ENCODE measurements at regions not wholly inside any gene's neighbourhood (a gene's known extent, or its start where the extent isn't known, plus 50 kb on each side); places are given as distances from the start of the nearest gene placed in this dataset.

GRCh38 chr18:70870292-70870691 is 581.4 kb downstream of the SOCS6 start:
- no peaks in the 10 kb centered on the region for H3K4me1 ChIP-seq (ENCODE audit: insufficient read depth, poor library complexity, severe bottlenecking)

GRCh38 chr18:70848329-70848728 is 559.5 kb downstream of the SOCS6 start:
- ATAC-seq (ENCODE audit: low read depth) (no peak), DNase-seq (ENCODE audit: low spot score) (no peak)
- no peaks in the 10 kb centered on the region for H3K4me1 ChIP-seq (ENCODE audit: insufficient read depth, poor library complexity, severe bottlenecking)

More at GRCh38 chr18:70870292-70870691, 581.4 kb downstream of the SOCS6 start:
- TF ChIP-seq CTCF (IDR thresholded peaks at IDR 0.05; ENCODE audit: poor library complexity, severe bottlenecking): no peak
- H3K27me3 ChIP-seq (ENCODE audit: insufficient read depth, poor library complexity, severe bottlenecking): no peaks in the 10 kb centered on the region
- no peak overlapping the region for H3K4me3 ChIP-seq (ENCODE audit: severe bottlenecking)
- no peaks in the 10 kb centered on the region for H3K36me3 ChIP-seq (ENCODE audit: low read depth)
- ATAC-seq (ENCODE audit: low read depth) (no peak), DNase-seq (ENCODE audit: low spot score) (no peak)
- no peaks in the 10 kb centered on the region for H3K9me3 ChIP-seq (ENCODE audit: severe bottlenecking)
- H3K27ac ChIP-seq (ENCODE audit: poor library complexity, severe bottlenecking): no peak overlapping the region

GRCh38 chr18:70840649-70841048 is 551.8 kb downstream of the SOCS6 start:
- no peaks in the 10 kb centered on the region for H3K36me3 ChIP-seq (ENCODE audit: low read depth)
- TF ChIP-seq CTCF (IDR thresholded peaks at IDR 0.05; ENCODE audit: poor library complexity, severe bottlenecking): no peak
- no peaks in the 10 kb centered on the region for H3K4me1 ChIP-seq (ENCODE audit: insufficient read depth, poor library complexity, severe bottlenecking)
- H3K4me3 ChIP-seq (ENCODE audit: severe bottlenecking): no peak overlapping the region
- ATAC-seq (ENCODE audit: low read depth): no peak
- no peaks in the 10 kb centered on the region for H3K27me3 ChIP-seq (ENCODE audit: insufficient read depth, poor library complexity, severe bottlenecking)
- no peaks in the 10 kb centered on the region for H3K9me3 ChIP-seq (ENCODE audit: severe bottlenecking)
- no peak for DNase-seq (ENCODE audit: low spot score)
- H3K27ac ChIP-seq (ENCODE audit: poor library complexity, severe bottlenecking): no peak overlapping the region

More at GRCh38 chr18:70848329-70848728, 559.5 kb downstream of the SOCS6 start:
- no peak for TF ChIP-seq CTCF (IDR thresholded peaks at IDR 0.05; ENCODE audit: poor library complexity, severe bottlenecking)
- Histone ChIP-seq H3K9me3 (ENCODE audit: severe bottlenecking) (no peaks in the 10 kb centered on the region), H3K36me3 (ENCODE audit: low read depth) (no peaks in the 10 kb centered on the region), H3K27ac (ENCODE audit: poor library complexity, severe bottlenecking) (no peak overlapping the region), H3K4me3 (ENCODE audit: severe bottlenecking) (no peak overlapping the region), H3K27me3 (ENCODE audit: insufficient read depth, poor library complexity, severe bottlenecking) (no peaks in the 10 kb centered on the region)

- DNase-seq (ENCODE audit: low spot score): no peak
- Histone ChIP-seq H3K27ac (ENCODE audit: poor library complexity, severe bottlenecking) (no peak overlapping the region), H3K4me1 (ENCODE audit: insufficient read depth, poor library complexity, severe bottlenecking) (no peaks in the 10 kb centered on the region), H3K9me3 (ENCODE audit: severe bottlenecking) (no peaks in the 10 kb centered on the region), H3K27me3 (ENCODE audit: insufficient read depth, poor library complexity, severe bottlenecking) (peaks cover 2% of the 10 kb centered on the region), H3K36me3 (ENCODE audit: low read depth) (no peaks in the 10 kb centered on the region), H3K4me3 (ENCODE audit: severe bottlenecking) (no peak overlapping the region)
- no peak for TF ChIP-seq CTCF (IDR thresholded peaks at IDR 0.05; ENCODE audit: poor library complexity, severe bottlenecking)
- ATAC-seq (ENCODE audit: low read depth): no peak
Measured at GRCh38 chr18:70827632-70828031, 538.8 kb downstream of the SOCS6 start.

GRCh38 chr18:70826571-70826970 is 537.7 kb downstream of the SOCS6 start:
- Histone ChIP-seq H3K9me3 (ENCODE audit: severe bottlenecking) (no peaks in the 10 kb centered on the region), H3K27ac (ENCODE audit: poor library complexity, severe bottlenecking) (no peak overlapping the region), H3K36me3 (ENCODE audit: low read depth) (no peaks in the 10 kb centered on the region), H3K4me1 (ENCODE audit: insufficient read depth, poor library complexity, severe bottlenecking) (no peaks in the 10 kb centered on the region), H3K4me3 (ENCODE audit: severe bottlenecking) (no peak overlapping the region), H3K27me3 (ENCODE audit: insufficient read depth, poor library complexity, severe bottlenecking) (peaks cover 2% of the 10 kb centered on the region)
- DNase-seq (ENCODE audit: low spot score) (no peak), ATAC-seq (ENCODE audit: low read depth) (no peak)
- TF ChIP-seq CTCF (IDR thresholded peaks at IDR 0.05; ENCODE audit: poor library complexity, severe bottlenecking): no peak
